HUES64 (cell line): ENCODE measurements at regions not wholly inside any gene's neighbourhood (a gene's known extent, or its start where the extent isn't known, plus 50 kb on each side); places are given as distances from the start of the nearest gene placed in this dataset.
A peak's percentile ranks its signal among the peaks of the same experiment; 100 is the strongest.

ENCODE experiments used
- H3K27ac ChIP-seq: 2 replicates; pipeline ENCODE4 v1.7.0; 2013; ENCODE audit warnings: low read depth, low read length, inconsistent platforms
- H3K27me3 ChIP-seq: 2 replicates; pipeline ENCODE4 v1.6.1; 2013; ENCODE audit warnings: mild to moderate bottlenecking, low read length; ENCODE audit not compliant: insufficient read depth
- H3K36me3 ChIP-seq: 2 replicates; pipeline ENCODE4 v1.6.1; 2013; ENCODE audit warnings: mild to moderate bottlenecking, low read length; ENCODE audit not compliant: insufficient read depth
- H3K4me1 ChIP-seq: 2 replicates; pipeline ENCODE4 v1.6.1; 2013; ENCODE audit warnings: mild to moderate bottlenecking, low read length, moderate library complexity; ENCODE audit not compliant: insufficient read depth
- H3K4me3 ChIP-seq: 2 replicates; pipeline ENCODE4 v1.5.1; 2013; ENCODE audit warnings: mild to moderate bottlenecking, low read length, moderate library complexity
- H3K9ac ChIP-seq: 2 replicates; pipeline ENCODE4 v1.6.1; 2013; ENCODE audit warnings: mild to moderate bottlenecking, low read depth, low read length
- H3K9me3 ChIP-seq: 2 replicates; pipeline ENCODE4 v1.6.1; 2013; ENCODE audit warnings: low read depth, low read length; ENCODE audit not compliant: insufficient read depth
- WGBS: fragments of 150-250, 120-280 bp; methylation state at CpG from one replicate; pipeline ENCODE4 v1.1.7; 2013; ENCODE audit warnings: missing lambda C conversion rate; 5-methylcytosine and 5-hydroxymethylcytosine counted together

GRCh38 chr5:73230264-73231245 is 57.6 kb downstream of the TMEM174 start:
- H3K4me3 ChIP-seq: peak overlapping the region; percentile 37

GRCh38 chr5:73229271-73229670 is 56.3 kb downstream of the TMEM174 start:
- Histone ChIP-seq H3K4me1 (peaks cover 23% of the 10 kb centered on the region), H3K4me3 (no peak overlapping the region), H3K27me3 (peaks cover 98% of the 10 kb centered on the region), H3K27ac (no peak overlapping the region), H3K9me3 (no peaks in the 10 kb centered on the region), H3K9ac (no peak overlapping the region), H3K36me3 (no peaks in the 10 kb centered on the region)
- WGBS: 100% methylated on average over 1 of the region's 1 CpG

More at GRCh38 chr5:73230264-73231245, 57.6 kb downstream of the TMEM174 start:
- H3K4me1 ChIP-seq: peaks cover 28% of the 10 kb centered on the region
- 35% methylated on average over 58 of the region's 58 CpGs for WGBS
- H3K27ac ChIP-seq: no peak overlapping the region
- no peaks in the 10 kb centered on the region for H3K36me3 ChIP-seq
- H3K9ac ChIP-seq: 0 out of 2 replicates have a peak overlapping the region, but pooled peaks have one; percentile 21
- no peaks in the 10 kb centered on the region for H3K9me3 ChIP-seq
- peaks cover 100% of the 10 kb centered on the region for H3K27me3 ChIP-seq

GRCh38 chr5:73228052-73228451 is 55.1 kb downstream of the TMEM174 start:
- 91% methylated on average over 7 of the region's 7 CpGs for WGBS
- peaks cover 21% of the 10 kb centered on the region for H3K4me1 ChIP-seq
- no peak overlapping the region for H3K4me3 ChIP-seq
- no peak overlapping the region for H3K27ac ChIP-seq
- H3K27me3 ChIP-seq: peaks cover 91% of the 10 kb centered on the region
- no peak overlapping the region for H3K9ac ChIP-seq
- no peaks in the 10 kb centered on the region for H3K36me3 ChIP-seq
- H3K9me3 ChIP-seq: no peaks in the 10 kb centered on the region
